ENCODE measurements at regions not wholly inside any gene's neighbourhood (a gene's known extent, or its start where the extent isn't known, plus 50 kb on each side); places are given as distances from the start of the nearest gene placed in this dataset.

DNA sequence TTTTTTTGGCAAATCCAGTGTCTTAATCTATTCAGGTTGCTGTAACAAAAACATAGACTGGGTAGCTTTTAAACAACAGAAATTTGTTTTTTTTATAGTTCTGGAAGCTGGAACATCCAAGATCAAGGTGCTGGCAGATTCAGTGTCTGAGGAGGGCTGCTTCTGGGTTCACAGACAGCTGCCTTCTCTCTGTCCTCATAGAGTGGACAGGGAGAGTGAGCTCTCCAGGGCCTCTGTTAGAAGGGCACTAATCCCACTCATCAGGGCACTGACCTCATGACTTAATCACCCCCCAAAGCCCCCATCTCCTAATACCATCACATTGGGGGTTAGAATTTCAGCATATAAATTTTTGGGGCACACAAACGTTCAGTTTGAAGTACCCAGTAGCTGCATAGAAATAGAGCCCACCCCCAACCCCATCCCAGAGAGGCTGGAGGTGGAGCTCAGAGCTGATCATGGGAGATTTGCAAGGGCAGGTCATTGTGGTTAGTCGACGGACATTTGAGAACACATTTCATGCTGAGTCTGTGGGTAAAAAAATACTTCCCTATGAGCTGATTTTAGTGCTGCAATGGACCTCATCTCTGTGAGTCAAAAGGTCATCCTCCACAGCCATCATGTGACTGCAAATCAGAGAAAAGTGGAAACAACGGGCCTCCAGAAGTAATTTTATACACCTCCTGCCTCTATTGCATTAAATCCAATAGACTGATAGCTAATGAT lies 203.1 kb upstream of the CADM1 start:
- DNase-seq (ENCODE audit: low spot score): no peak
- no peaks in the 10 kb centered on the region for H3K36me3 ChIP-seq (ENCODE audit: insufficient read depth)
- no peak overlapping the region for H3K4me2 ChIP-seq
- Mint-ChIP-seq H3K36me3 (ENCODE audit: low read depth) (peaks cover 8% of the 10 kb centered on the region; the same call in 1 of the 3 replicates), H3K27ac (no peak overlapping the region), H3K27me3 (ENCODE audit: insufficient read depth, low read depth, poor library complexity) (peaks cover 3% of the 10 kb centered on the region), H3K4me1 (no peaks in the 10 kb centered on the region), H3K9me3 (peaks cover 12% of the 10 kb centered on the region), H3K4me3 (no peak overlapping the region)
- H3K4me1 ChIP-seq (ENCODE audit: insufficient read depth): no peaks in the 10 kb centered on the region
- no peak overlapping the region for H2AFZ ChIP-seq
- TF ChIP-seq EZH2 (IDR thresholded peaks at IDR 0.05; ENCODE audit: low read depth, unreplicated experiment) (no peak), STAT1 (IDR thresholded peaks at IDR 0.05; ENCODE audit: unreplicated experiment) (no peak), ZNF331 (CRISPR knock-in tag; IDR thresholded peaks at IDR 0.05; ENCODE audit: low read depth) (no peak), EZH2phosphoT487 (IDR thresholded peaks at IDR 0.05; ENCODE audit: unreplicated experiment) (no peak), POLR2AphosphoS5 (IDR thresholded peaks at IDR 0.05; ENCODE audit: low read depth) (no peak), JUNB (IDR thresholded peaks at IDR 0.05; ENCODE audit: unreplicated experiment) (no peak), NANOG (IDR thresholded peaks at IDR 0.05; ENCODE audit: borderline replicate concordance) (no peak), ZNF114 (CRISPR knock-in tag; IDR thresholded peaks at IDR 0.05) (no peak), CREB1 (CRISPR knock-in tag; IDR thresholded peaks at IDR 0.05; ENCODE audit: low read depth) (no peak)
- TF ChIP-seq, protein P1, sequence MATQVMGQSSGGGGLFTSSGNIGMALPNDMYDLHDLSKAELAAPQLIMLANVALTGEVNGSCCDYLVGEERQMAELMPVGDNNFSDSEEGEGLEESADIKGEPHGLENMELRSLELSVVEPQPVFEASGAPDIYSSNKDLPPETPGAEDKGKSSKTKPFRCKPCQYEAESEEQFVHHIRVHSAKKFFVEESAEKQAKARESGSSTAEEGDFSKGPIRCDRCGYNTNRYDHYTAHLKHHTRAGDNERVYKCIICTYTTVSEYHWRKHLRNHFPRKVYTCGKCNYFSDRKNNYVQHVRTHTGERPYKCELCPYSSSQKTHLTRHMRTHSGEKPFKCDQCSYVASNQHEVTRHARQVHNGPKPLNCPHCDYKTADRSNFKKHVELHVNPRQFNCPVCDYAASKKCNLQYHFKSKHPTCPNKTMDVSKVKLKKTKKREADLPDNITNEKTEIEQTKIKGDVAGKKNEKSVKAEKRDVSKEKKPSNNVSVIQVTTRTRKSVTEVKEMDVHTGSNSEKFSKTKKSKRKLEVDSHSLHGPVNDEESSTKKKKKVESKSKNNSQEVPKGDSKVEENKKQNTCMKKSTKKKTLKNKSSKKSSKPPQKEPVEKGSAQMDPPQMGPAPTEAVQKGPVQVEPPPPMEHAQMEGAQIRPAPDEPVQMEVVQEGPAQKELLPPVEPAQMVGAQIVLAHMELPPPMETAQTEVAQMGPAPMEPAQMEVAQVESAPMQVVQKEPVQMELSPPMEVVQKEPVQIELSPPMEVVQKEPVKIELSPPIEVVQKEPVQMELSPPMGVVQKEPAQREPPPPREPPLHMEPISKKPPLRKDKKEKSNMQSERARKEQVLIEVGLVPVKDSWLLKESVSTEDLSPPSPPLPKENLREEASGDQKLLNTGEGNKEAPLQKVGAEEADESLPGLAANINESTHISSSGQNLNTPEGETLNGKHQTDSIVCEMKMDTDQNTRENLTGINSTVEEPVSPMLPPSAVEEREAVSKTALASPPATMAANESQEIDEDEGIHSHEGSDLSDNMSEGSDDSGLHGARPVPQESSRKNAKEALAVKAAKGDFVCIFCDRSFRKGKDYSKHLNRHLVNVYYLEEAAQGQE (IDR thresholded peaks at IDR 0.05; ENCODE audit: unreplicated experiment): no peak
- TF ChIP-seq, protein P2, sequence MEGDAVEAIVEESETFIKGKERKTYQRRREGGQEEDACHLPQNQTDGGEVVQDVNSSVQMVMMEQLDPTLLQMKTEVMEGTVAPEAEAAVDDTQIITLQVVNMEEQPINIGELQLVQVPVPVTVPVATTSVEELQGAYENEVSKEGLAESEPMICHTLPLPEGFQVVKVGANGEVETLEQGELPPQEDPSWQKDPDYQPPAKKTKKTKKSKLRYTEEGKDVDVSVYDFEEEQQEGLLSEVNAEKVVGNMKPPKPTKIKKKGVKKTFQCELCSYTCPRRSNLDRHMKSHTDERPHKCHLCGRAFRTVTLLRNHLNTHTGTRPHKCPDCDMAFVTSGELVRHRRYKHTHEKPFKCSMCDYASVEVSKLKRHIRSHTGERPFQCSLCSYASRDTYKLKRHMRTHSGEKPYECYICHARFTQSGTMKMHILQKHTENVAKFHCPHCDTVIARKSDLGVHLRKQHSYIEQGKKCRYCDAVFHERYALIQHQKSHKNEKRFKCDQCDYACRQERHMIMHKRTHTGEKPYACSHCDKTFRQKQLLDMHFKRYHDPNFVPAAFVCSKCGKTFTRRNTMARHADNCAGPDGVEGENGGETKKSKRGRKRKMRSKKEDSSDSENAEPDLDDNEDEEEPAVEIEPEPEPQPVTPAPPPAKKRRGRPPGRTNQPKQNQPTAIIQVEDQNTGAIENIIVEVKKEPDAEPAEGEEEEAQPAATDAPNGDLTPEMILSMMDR (conservative IDR thresholded peaks at IDR 0.05; ENCODE audit: low read depth in 2 of 2): no peak
- TF ChIP-seq, protein P3, sequence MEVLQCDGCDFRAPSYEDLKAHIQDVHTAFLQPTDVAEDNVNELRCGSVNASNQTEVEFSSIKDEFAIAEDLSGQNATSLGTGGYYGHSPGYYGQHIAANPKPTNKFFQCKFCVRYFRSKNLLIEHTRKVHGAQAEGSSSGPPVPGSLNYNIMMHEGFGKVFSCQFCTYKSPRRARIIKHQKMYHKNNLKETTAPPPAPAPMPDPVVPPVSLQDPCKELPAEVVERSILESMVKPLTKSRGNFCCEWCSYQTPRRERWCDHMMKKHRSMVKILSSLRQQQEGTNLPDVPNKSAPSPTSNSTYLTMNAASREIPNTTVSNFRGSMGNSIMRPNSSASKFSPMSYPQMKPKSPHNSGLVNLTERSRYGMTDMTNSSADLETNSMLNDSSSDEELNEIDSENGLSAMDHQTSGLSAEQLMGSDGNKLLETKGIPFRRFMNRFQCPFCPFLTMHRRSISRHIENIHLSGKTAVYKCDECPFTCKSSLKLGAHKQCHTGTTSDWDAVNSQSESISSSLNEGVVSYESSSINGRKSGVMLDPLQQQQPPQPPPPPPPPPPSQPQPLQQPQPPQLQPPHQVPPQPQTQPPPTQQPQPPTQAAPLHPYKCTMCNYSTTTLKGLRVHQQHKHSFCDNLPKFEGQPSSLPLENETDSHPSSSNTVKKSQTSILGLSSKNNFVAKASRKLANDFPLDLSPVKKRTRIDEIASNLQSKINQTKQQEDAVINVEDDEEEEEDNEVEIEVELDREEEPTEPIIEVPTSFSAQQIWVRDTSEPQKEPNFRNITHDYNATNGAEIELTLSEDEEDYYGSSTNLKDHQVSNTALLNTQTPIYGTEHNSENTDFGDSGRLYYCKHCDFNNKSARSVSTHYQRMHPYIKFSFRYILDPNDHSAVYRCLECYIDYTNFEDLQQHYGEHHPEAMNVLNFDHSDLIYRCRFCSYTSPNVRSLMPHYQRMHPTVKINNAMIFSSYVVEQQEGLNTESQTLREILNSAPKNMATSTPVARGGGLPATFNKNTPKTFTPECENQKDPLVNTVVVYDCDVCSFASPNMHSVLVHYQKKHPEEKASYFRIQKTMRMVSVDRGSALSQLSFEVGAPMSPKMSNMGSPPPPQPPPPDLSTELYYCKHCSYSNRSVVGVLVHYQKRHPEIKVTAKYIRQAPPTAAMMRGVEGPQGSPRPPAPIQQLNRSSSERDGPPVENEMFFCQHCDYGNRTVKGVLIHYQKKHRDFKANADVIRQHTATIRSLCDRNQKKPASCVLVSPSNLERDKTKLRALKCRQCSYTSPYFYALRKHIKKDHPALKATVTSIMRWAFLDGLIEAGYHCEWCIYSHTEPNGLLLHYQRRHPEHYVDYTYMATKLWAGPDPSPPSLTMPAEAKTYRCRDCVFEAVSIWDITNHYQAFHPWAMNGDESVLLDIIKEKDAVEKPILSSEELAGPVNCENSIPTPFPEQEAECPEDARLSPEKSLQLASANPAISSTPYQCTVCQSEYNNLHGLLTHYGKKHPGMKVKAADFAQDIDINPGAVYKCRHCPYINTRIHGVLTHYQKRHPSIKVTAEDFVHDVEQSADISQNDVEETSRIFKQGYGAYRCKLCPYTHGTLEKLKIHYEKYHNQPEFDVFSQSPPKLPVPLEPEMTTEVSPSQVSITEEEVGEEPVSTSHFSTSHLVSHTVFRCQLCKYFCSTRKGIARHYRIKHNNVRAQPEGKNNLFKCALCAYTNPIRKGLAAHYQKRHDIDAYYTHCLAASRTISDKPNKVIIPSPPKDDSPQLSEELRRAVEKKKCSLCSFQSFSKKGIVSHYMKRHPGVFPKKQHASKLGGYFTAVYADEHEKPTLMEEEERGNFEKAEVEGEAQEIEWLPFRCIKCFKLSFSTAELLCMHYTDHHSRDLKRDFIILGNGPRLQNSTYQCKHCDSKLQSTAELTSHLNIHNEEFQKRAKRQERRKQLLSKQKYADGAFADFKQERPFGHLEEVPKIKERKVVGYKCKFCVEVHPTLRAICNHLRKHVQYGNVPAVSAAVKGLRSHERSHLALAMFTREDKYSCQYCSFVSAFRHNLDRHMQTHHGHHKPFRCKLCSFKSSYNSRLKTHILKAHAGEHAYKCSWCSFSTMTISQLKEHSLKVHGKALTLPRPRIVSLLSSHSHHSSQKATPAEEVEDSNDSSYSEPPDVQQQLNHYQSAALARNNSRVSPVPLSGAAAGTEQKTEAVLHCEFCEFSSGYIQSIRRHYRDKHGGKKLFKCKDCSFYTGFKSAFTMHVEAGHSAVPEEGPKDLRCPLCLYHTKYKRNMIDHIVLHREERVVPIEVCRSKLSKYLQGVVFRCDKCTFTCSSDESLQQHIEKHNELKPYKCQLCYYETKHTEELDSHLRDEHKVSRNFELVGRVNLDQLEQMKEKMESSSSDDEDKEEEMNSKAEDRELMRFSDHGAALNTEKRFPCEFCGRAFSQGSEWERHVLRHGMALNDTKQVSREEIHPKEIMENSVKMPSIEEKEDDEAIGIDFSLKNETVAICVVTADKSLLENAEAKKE (CRISPR knock-in tag; IDR thresholded peaks at IDR 0.05): no peak
- TF ChIP-seq, protein P4, sequence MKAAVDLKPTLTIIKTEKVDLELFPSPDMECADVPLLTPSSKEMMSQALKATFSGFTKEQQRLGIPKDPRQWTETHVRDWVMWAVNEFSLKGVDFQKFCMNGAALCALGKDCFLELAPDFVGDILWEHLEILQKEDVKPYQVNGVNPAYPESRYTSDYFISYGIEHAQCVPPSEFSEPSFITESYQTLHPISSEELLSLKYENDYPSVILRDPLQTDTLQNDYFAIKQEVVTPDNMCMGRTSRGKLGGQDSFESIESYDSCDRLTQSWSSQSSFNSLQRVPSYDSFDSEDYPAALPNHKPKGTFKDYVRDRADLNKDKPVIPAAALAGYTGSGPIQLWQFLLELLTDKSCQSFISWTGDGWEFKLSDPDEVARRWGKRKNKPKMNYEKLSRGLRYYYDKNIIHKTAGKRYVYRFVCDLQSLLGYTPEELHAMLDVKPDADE (IDR thresholded peaks at IDR 0.05): no peak
- no peaks in the 10 kb centered on the region for H4K20me1 ChIP-seq (replicated peaks; ENCODE audit: insufficient read depth)
- no peaks in the 10 kb centered on the region for H3K27me3 ChIP-seq (ENCODE audit: insufficient read depth)
- H3K79me2 ChIP-seq (replicated peaks; ENCODE audit: insufficient read depth): no peaks in the 10 kb centered on the region
- no peak overlapping the region for H3K27ac ChIP-seq (ENCODE audit: low read depth)
- no peaks in the 10 kb centered on the region for H3K9me2 ChIP-seq (ENCODE audit: insufficient read depth)
- H3K4me3 ChIP-seq: no peak overlapping the region
- no peak for ATAC-seq
- H3F3A ChIP-seq (replicated peaks; ENCODE audit: low read depth): no peaks in the 10 kb centered on the region
